ENCODE measurements at regions not wholly inside any gene's neighbourhood (a gene's known extent, or its start where the extent isn't known, plus 50 kb on each side); places are given as distances from the start of the nearest gene placed in this dataset.
"Not testable (repeated sequence)": the region's sequence is repeated elsewhere in the genome, so short reads cannot be mapped to it uniquely, and the experiment has no call there.

- DNase-seq, result not testable (repeated sequence)
Observed at GRCh38 chr2:87498169-87498853, 249.6 kb upstream of the PLGLB2 start.

- DNase-seq, result not testable (repeated sequence)
Observed at GRCh38 chr2:87498854-87499238, 249.0 kb upstream of the PLGLB2 start.

DNA sequence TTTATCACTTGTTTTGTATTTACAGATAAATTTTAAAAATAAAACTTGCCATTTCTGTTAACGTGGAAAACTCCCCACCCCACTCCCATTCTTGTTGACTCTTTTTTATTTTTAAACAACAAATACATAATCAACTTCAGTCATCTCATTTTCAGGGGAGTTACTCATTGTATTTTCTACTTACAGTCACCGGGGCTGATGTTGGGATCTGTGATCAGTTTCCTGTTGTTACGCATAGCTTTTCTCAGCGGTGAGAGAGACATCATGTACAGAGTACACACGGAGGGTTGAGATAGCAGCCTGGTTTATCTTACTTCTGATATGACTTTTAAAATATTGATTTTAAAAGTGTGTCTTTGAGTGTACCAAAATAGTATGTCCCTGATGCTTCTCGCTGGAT is 248.0 kb upstream of the PLGLB2 start:
- not testable (repeated sequence) for DNase-seq

GRCh38 chr2:87500421-87500820 is 247.5 kb upstream of the PLGLB2 start:
- DNase-seq, result not testable (repeated sequence)

GRCh38 chr2:87500951-87501350 is 246.9 kb upstream of the PLGLB2 start:
- not testable (repeated sequence) for DNase-seq

DNA sequence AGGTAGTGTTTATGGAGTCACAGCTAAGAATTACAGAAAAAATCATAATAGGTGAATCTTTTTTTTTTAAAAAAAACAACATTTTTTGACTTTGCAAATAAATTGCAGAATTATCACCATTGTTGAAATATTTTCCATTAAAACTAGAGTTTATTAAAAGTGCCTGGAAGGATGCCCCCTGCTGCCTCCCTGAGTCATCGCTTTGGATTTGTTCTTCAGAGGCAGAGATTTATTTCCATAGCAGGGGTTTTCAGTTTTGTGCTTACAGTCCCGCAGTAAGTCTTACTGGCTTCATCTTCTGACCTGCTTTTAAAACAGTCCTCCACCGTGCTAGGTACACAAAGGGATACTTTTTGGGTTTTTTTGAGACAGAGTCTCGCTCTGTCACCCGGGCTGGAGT is 244.9 kb upstream of the PLGLB2 start:
- DNase-seq, result not testable (repeated sequence)

GRCh38 chr2:87505239-87505638 is 242.6 kb upstream of the PLGLB2 start:
- not testable (repeated sequence) for DNase-seq

GRCh38 chr2:87505909-87506308 is 242.0 kb upstream of the PLGLB2 start:
- not testable (repeated sequence) for DNase-seq

- DNase-seq, result not testable (repeated sequence)
Observed at GRCh38 chr2:87507378-87508348, 240.2 kb upstream of the PLGLB2 start.

DNA sequence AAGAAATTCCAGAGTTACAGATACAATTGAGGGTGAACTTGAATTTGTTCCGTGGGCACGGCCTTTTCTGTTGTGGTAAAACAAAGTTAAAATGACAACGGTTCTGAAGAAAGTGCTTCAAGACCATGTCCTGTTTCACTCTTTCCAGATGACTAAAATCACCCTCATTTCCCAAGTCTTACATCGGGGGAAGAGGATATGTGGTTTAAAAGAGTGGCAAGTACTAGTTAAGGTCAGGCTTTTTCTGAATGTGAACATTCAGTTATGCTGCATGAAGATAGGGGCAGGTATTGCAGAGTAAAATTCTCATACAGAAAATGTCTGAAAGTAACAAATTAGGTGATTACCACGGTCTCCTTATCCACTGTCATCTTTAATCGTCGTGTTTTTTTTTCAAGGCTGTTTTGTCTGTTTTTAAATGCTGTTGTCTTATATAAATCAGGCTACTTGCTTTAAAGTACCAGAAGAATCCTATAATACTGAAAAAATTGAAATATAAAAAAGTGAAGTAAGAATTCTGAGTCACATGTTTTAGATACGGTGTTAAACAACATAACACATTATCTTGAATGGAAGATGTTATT is 236.6 kb upstream of the PLGLB2 start:
- DNase-seq, result not testable (repeated sequence)

- not testable (repeated sequence) for DNase-seq
Observed at GRCh38 chr2:87512864-87513530, 234.9 kb upstream of the PLGLB2 start.

- DNase-seq, result not testable (repeated sequence)
Observed at GRCh38 chr2:87514034-87514433, 233.9 kb upstream of the PLGLB2 start.

DNA sequence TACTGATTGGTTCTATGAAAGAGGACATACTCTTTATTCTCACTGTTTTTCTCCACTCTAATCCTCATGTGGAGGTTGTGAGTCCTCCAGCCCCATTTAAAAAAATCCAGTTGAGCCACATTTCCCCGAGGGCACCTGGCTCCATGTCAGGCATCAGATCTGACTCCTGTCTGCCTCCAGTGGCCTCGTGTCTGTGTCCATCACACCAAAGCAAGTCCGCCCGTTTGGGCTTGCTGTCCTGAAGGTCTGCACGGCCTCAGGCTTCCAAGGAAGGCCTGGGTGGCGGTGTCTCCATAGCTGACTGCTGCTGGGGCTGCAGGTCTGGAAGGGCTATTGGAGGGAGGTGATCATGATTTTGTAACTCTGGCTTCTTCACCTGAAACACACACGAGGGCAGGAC is 233.4 kb upstream of the PLGLB2 start:
- not testable (repeated sequence) for DNase-seq

GRCh38 chr2:87515226-87515625 is 232.7 kb upstream of the PLGLB2 start:
- not testable (repeated sequence) for DNase-seq

DNA sequence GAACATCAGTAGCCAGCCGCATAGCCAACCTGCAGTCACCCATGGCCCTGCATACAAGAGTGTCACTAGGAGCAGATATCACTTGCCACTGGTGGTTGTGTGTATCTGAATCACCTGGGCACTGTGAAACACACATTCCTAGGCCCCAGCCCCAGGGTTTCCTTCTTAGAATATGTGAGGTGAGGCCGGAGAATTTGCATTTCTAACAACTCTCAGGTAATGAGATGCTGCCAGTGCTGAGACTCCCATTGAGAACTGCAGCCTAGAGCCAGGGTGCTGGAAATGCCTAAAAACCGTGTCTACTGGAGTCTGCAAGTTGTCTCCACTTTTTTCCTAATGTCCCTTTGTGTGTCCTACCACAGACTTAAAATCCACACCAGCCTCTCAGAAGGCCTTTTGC is 232.0 kb upstream of the PLGLB2 start:
- not testable (repeated sequence) for DNase-seq

DNA sequence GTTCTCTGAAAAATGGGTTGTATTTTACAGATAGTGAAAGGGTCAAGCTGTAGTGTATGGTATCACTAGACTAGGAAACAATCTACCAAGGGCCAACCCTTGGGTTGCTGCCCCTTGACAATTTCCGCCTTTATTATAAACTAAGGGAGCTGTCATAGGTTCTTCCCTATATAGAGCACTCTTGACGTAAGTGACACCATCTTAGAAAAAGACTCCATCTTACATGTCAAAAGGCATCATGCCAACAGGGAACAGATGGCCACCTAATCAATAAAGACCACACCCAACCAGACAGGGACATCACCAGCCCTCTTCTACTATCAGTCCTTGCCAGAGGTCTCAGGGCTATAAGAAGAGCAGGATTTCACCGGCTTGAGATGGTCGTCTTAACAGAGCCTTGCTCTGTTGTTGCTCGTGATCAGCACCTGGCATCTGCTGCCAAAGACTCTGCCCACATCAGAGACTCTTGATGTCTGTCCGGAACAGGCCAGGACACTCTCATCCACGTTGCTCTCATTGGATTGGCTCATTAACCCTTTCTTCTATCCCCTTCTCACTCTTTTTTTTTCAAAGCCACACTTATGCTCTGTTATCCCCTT is 231.4 kb upstream of the PLGLB2 start:
- not testable (repeated sequence) for DNase-seq

GRCh38 chr2:87517438-87517837 is 230.4 kb upstream of the PLGLB2 start:
- DNase-seq, result not testable (repeated sequence)

GRCh38 chr2:87518066-87518465 is 229.8 kb upstream of the PLGLB2 start:
- not testable (repeated sequence) for DNase-seq

DNA sequence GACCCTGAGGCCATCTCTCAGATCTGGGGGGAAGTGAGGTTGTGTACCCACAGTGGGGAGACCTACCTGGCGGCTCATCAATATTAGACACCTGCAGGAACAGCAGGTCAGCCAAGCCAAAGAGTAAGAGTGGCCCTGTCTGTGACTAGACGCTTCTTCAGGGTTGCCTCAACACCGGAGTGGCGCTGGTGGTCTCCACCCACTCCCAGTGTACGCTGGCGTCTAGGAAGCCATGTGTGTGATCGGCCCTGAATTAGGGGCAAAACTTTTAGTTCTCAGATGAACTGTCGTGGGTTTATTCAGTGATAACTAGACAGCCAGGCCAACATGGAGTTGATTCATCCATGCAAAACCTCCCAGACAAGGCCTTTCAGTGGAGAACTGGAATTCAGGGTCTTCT is 229.3 kb upstream of the PLGLB2 start:
- DNase-seq, result not testable (repeated sequence)

- DNase-seq, result not testable (repeated sequence)
Observed at GRCh38 chr2:87519158-87520011, 228.5 kb upstream of the PLGLB2 start.

GRCh38 chr2:87521057-87521456 is 226.8 kb upstream of the PLGLB2 start:
- not testable (repeated sequence) for DNase-seq
